Brain microvascular endothelial cell (primary cell): ENCODE measurements at regions not wholly inside any gene's neighbourhood (a gene's known extent, or its start where the extent isn't known, plus 50 kb on each side); places are given as distances from the start of the nearest gene placed in this dataset.

ENCODE experiments used
- DNase-seq: peaks from one replicate; pipeline ENCODE4 v3.0.0-alpha.2; 2020
- H3K27ac ChIP-seq: fragments of 250-450 bp; sonication (Bioruptor Pico); 2 replicates; pipeline ENCODE4 v1.5.1; 2020; ENCODE audit warnings: mild to moderate bottlenecking, moderate library complexity
- H3K27me3 ChIP-seq: fragments of 250-450 bp; sonication (Bioruptor Pico); replicated peaks from 2 replicates; pipeline ENCODE4 v1.5.1; 2020; ENCODE audit warnings: mild to moderate bottlenecking
- H3K36me3 ChIP-seq: fragments of 250-450 bp; sonication (Bioruptor Pico); replicated peaks from 2 replicates; pipeline ENCODE4 v1.5.1; 2020; ENCODE audit warnings: mild to moderate bottlenecking
- H3K4me3 ChIP-seq: 2 replicates; pipeline ENCODE4 v1.5.1; 2011; ENCODE audit warnings: low read depth, mild to moderate bottlenecking, control low read depth, low read length, moderate library complexity
- in situ Hi-C: cut with HindIII; loops from 2 replicates; pipeline ENCODE4 v1.10.0; 2017; ENCODE audit warnings: low sequenced_read_pairs, low pct_ligation_motif_present
- TF ChIP-seq, protein P1 (sequence below): IDR thresholded peaks from 2 replicates; pipeline ENCODE4 v1.5.1; 2011; ENCODE audit warnings: low read depth, mild to moderate bottlenecking, moderate library complexity, low read length, control low read depth, inconsistent platforms; ENCODE audit errors: missing control alignments

- no peak for DNase-seq
- H3K4me3 ChIP-seq = no peak overlapping the region
- H3K27me3 ChIP-seq = no peaks in the 10 kb centered on the region
- no peaks in the 10 kb centered on the region for H3K36me3 ChIP-seq
- TF ChIP-seq, protein P1, sequence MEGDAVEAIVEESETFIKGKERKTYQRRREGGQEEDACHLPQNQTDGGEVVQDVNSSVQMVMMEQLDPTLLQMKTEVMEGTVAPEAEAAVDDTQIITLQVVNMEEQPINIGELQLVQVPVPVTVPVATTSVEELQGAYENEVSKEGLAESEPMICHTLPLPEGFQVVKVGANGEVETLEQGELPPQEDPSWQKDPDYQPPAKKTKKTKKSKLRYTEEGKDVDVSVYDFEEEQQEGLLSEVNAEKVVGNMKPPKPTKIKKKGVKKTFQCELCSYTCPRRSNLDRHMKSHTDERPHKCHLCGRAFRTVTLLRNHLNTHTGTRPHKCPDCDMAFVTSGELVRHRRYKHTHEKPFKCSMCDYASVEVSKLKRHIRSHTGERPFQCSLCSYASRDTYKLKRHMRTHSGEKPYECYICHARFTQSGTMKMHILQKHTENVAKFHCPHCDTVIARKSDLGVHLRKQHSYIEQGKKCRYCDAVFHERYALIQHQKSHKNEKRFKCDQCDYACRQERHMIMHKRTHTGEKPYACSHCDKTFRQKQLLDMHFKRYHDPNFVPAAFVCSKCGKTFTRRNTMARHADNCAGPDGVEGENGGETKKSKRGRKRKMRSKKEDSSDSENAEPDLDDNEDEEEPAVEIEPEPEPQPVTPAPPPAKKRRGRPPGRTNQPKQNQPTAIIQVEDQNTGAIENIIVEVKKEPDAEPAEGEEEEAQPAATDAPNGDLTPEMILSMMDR = no peak
- in situ Hi-C loops = no loop called here
- H3K27ac ChIP-seq = no peak overlapping the region
These were observed 764.0 kb downstream of the XPNPEP1 start for GRCh38 chr10:109159351-109159750.

- in situ Hi-C loops = no loop called here
- TF ChIP-seq, protein P1 = no peak
- no peaks in the 10 kb centered on the region for H3K36me3 ChIP-seq
- H3K4me3 ChIP-seq = no peak overlapping the region
- H3K27me3 ChIP-seq = no peaks in the 10 kb centered on the region
- no peak overlapping the region for H3K27ac ChIP-seq
- no peak for DNase-seq
These were observed 766.9 kb downstream of the XPNPEP1 start for GRCh38 chr10:109156396-109156795.

- H3K36me3 ChIP-seq = no peaks in the 10 kb centered on the region
- no peak overlapping the region for H3K27ac ChIP-seq
- H3K4me3 ChIP-seq = no peak overlapping the region
- TF ChIP-seq, protein P1 = no peak
- in situ Hi-C loops = no loop called here
- DNase-seq = no peak
- H3K27me3 ChIP-seq = no peaks in the 10 kb centered on the region
These were observed 773.5 kb downstream of the XPNPEP1 start for GRCh38 chr10:109149666-109150350.

- no peak for DNase-seq
- Histone ChIP-seq H3K27ac (no peak overlapping the region), H3K4me3 (no peak overlapping the region), H3K36me3 (no peaks in the 10 kb centered on the region), H3K27me3 (no peaks in the 10 kb centered on the region)
- TF ChIP-seq, protein P1 = no peak
- in situ Hi-C loops = no loop called here
These were observed 795.9 kb downstream of the XPNPEP1 start for GRCh38 chr10:109127363-109127762.

DNA sequence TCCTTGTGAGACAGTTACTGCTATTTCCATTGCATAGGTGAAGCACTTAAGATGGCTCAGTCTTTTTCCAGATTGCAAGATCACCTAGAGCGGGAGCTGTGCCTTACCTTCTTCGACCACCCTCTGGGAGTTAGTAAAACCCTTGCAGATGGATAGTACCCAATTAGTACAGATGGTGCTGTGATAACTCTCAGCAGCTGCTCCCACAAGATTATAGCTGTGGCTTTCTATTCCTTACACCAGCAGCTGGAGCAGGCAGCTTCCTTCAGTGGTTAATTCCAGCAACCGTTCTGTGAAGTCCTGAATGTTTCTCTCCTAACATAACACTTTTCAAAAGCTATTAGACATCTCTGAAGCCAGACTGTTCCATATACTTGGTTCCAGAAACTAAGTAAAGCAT is 796.8 kb downstream of the XPNPEP1 start:
- DNase-seq = no peak
- Histone ChIP-seq H3K4me3 (no peak overlapping the region), H3K27ac (no peak overlapping the region), H3K36me3 (no peaks in the 10 kb centered on the region), H3K27me3 (no peaks in the 10 kb centered on the region)
- in situ Hi-C loops = no loop called here
- TF ChIP-seq, protein P1 = no peak

GRCh38 chr10:109126016-109126415 is 797.3 kb downstream of the XPNPEP1 start:
- no peaks in the 10 kb centered on the region for H3K36me3 ChIP-seq
- in situ Hi-C loops = no loop called here
- H3K27me3 ChIP-seq = no peaks in the 10 kb centered on the region
- TF ChIP-seq, protein P1 = no peak
- H3K4me3 ChIP-seq = no peak overlapping the region
- no peak overlapping the region for H3K27ac ChIP-seq
- DNase-seq = no peak
